Colon (tissue), 2 donors: ENCODE measurements at regions not wholly inside any gene's neighbourhood (a gene's known extent, or its start where the extent isn't known, plus 50 kb on each side); places are given as distances from the start of the nearest gene placed in this dataset.
"Not testable (repeated sequence)": the region's sequence is repeated elsewhere in the genome, so short reads cannot be mapped to it uniquely, and the experiment has no call there.

Experiments used
- FAIRE-seq: peaks from 2 replicates; lab custom pipeline; 2012; peaks lifted over from hg19 to GRCh38; lab: Jason Lieb, UNC
- donor health status: control.
- donor health status: control.

GRCh38 chr3:177674186-177674585 is 476.9 kb upstream of the TBL1XR1 start:
- FAIRE-seq, result no peak

DNA sequence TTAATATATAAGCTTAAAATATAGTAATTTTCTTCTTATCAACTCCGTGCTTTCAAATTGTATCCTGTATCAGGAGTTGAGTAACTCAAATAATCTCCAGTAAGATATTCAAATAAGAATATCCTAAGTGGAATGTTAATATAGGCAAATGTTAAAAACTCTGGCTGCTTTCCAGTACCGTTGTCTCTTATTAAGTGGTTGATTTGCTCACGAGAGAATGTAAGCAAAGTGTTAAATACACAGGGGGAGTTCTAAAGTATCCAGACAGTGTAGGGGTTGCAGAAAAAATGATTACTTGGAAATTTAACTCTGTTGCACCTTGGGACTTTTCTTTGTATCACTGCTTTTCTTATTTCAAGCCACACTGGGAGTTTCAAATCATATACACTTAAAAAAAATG is 478.9 kb upstream of the TBL1XR1 start:
- FAIRE-seq, result no peak

DNA sequence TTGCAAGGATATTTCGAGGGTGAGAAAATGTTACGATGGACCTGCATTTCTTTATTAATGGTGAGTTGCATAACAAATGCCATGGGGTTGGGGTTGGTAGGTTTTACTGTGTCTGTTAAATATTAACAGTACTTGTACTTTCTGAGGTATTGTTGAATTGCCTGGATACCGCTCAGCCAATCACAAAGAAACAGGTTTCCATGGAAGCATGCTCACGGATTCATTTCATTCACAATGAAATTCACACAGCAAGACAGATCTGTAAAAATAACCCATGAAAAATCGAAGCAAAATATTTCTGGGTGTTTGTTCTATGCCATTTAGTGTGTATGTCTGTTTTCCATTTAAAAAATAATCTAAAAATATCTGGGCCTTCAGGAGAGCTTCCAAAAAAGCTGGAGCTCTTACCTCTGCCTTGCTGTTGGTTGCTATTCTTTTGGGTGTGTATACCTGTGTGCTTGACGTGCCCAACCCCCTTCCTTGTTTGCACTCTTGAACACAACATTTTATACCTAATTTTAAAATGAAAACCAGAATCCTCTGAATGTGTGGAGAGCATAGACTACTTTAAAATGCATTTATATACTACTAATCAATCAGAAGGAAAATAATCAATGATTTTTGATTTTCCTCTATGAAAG is 479.8 kb upstream of the TBL1XR1 start:
- FAIRE-seq, result no peak

DNA sequence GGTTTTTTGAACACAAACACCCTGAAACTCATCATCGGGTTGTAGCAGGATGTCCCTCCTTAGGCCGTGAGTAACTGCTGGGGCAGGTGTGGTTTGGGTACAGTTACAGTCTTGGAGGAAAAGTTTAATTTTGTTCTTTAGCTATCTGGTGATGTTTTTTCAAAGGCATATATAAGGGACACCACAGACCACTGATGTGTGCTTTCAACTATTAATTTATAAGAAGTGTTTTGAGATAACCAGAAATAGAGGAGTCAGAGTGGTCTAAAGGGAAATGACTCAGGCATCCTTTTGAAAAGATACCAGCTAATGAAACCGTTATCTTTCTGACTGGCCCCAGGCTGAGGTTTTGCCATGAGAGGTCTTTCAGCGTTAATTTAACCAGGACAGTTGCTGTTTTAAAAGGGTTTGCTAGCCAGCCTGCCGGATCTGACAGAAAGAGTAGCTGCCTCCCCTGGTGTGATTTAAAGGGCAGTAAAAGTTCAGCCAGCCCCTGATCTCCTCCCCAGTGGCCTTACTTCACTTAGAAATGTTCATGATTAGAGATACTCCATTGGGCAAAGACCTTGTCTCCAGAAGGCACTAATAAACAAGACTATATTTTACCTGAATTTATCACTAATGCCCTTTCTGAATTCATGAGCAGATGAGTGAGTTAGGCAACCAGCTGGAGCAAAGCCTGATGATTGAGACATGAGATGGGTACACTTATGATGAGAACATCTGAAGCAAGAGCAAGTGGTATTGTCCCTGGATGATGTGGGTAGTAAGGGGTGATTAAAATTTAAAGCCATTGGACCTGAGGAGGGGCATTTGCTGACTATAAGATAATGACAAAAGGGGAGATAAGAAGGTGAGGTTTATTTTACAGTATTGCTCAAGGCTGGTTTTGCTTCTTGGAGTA is 482.5 kb upstream of the TBL1XR1 start:
- no peak for FAIRE-seq

- no peak for FAIRE-seq
Observed at GRCh38 chr3:177680472-177680821, 483.2 kb upstream of the TBL1XR1 start.

GRCh38 chr3:177681156-177681555 is 483.9 kb upstream of the TBL1XR1 start:
- FAIRE-seq, result no peak

- FAIRE-seq, result no peak
Observed at GRCh38 chr3:177681852-177682251, 484.6 kb upstream of the TBL1XR1 start.

GRCh38 chr3:177683586-177683985 is 486.3 kb upstream of the TBL1XR1 start:
- FAIRE-seq, result no peak

DNA sequence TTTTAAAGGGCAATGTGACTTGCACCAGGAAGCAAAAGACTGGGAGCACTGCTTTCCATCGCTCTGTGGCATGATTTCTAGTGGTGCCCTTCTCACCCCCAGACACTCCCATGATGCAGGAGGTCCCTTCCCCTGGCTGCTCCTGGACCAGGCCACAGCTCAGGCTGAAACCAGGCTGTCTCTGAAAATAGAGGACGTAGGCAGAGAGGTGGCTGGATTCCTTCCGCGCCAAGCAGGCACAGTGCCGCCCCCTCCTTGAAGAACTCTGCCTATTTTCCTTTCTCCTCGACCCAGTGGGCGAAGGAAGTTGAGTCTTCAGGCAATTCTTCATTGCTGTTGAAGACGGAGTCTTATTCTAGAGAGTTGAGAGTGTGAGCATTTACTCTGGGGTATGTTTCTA is 489.4 kb upstream of the TBL1XR1 start:
- no peak for FAIRE-seq

GRCh38 chr3:177687291-177687690 is 490.0 kb upstream of the TBL1XR1 start:
- FAIRE-seq, result no peak

DNA sequence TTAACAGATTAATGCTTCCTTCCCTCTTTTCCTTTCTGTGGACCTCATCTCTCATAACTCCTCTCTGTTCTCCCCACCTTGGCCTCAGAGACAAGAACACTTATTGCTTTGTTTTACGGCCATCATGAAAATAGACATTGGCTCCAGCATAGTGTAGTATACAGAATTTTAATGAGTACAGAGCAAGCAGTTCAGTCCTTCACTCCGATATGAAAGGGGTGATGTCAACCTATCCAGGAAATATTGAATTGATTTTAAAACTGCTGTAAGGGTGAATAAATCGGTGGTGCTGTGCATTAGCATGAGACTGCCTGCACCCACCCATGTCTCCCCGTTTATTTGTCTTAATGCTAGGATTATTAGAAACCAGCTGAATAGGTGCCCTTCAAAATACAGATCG is 490.9 kb upstream of the TBL1XR1 start:
- FAIRE-seq, result no peak

GRCh38 chr3:177689077-177689476 is 491.8 kb upstream of the TBL1XR1 start:
- no peak for FAIRE-seq

- no peak for FAIRE-seq
Observed at GRCh38 chr3:177689869-177690268, 492.6 kb upstream of the TBL1XR1 start.

GRCh38 chr3:177690306-177690705 is 493.0 kb upstream of the TBL1XR1 start:
- FAIRE-seq, result no peak

GRCh38 chr3:177692304-177692975 is 495.2 kb upstream of the TBL1XR1 start:
- no peak for FAIRE-seq

DNA sequence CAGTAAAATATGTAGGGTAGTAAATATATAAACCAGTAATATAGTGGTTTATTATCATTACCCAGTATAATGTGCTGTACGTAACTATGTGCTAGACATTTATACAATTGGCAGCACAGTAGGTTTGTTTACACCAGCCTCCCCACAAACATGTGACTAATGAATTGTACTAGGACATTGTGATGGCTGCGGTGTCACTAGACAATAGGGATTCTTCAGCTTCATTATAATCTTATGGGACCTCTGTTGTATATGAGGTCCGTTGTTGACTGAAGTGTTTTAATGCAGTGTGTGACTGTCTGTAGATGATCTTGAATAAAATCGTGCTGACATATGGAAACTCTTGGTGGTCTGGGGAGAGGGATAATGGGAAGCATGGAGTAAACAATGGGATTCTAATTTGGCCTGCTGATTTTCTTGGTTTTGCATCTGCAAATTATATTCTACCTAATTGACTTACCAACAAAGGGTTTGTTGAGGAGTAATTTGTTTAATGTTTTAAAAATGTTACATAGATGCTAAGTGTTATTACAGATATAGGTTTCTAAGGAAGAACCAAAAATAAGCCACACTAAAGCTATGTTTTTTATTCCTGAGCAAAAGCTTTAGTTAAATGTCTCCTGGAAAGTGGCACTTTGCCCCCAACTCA is 496.5 kb upstream of the TBL1XR1 start:
- FAIRE-seq, result no peak

- no peak for FAIRE-seq
Observed at GRCh38 chr3:177694316-177694715, 497.0 kb upstream of the TBL1XR1 start.

GRCh38 chr3:177694951-177695350 is 497.7 kb upstream of the TBL1XR1 start:
- no peak for FAIRE-seq

GRCh38 chr3:177700117-177700516 is 502.8 kb upstream of the TBL1XR1 start:
- no peak for FAIRE-seq

DNA sequence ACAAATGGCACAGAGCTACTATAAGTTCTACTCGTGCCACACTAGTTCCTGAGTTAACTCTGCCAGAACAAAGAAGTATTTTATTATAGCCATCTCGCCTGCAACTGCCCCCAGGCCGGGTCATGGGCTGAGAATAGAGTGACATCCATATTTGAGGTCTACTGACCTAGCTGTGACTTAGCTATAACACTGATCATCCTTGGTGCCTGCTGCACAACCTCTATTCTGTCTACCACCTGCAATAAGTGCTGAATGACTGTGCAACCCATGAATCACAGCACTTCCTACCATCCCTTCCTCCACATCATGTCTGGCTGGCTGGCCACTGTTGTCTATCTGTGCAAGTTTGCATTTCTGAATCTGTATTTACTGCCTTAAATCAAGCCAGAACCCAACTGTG is 506.5 kb upstream of the TBL1XR1 start:
- no peak for FAIRE-seq

GRCh38 chr3:177705976-177706823 is 508.9 kb upstream of the TBL1XR1 start:
- FAIRE-seq, result no peak

DNA sequence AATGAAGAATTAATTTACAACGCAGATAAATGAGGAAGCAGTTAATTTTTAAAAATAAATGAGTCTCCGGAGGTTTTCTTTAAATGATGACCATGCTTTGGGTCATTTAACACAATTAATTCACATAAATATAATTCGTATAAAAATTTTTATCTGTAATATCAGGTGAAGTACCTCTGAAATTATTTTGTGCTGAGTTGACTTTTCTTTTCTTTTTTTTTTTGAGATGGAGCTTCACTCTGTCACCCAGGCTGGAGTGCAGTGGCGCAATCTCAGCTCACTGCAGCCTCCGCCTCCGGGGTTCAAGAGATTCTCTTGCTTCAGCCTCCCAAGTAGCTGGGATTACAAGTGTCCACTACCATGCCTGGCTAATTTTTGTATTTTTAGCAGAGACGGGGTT is 512.2 kb upstream of the TBL1XR1 start:
- not testable (repeated sequence) for FAIRE-seq
